ENCODE measurements at regions not wholly inside any gene's neighbourhood (a gene's known extent, or its start where the extent isn't known, plus 50 kb on each side); places are given as distances from the start of the nearest gene placed in this dataset.

DNA sequence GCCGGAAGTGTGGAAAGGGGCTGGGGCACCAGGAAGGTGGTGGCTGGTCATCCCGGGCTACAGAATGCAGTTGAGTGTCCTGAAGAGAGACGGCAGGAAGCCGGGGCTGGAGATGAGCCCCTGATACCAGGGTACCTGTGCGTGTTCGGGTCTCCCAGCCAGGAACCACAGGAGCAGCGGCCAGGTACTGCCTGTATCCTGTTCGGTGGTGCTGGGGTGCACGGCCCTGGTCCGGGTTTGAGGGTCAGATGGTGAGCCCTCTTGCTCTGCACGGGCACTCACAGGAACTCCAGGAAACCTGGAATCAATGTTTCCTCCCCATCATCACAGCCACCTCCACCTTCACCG lies 253.1 kb upstream of the B3GAT1 start:
- no peak overlapping the region for H2BK120ac ChIP-seq (replicated peaks; ENCODE audit: low read depth, low read length)
- H4K8ac ChIP-seq (ENCODE audit: extremely low read depth, insufficient read depth, low read length): peak overlapping the region; percentile 14; the same call in 1 of the 2 replicates
- H2BK15ac ChIP-seq (ENCODE audit: low read length): no peak overlapping the region
- H3K79me1 ChIP-seq (ENCODE audit: low read depth, low read length): no peaks in the 10 kb centered on the region
- H3K4me2 ChIP-seq (ENCODE audit: insufficient read depth in 1 of 2, low read depth in 2 of 2, low read length in 2 of 2): no peak overlapping the region
- H2AK5ac ChIP-seq (ENCODE audit: low read depth, low read length): no peak overlapping the region
- H3K9ac ChIP-seq (replicated peaks in 1 of 4; ENCODE audit: extremely low read depth in 1 of 4, low read depth in 3 of 4, low read length in 3 of 4): no peak overlapping the region
- H3K27ac ChIP-seq (ENCODE audit: low read depth, low read length): no peak overlapping the region
- CTCF ChIA-PET (ENCODE audit: partially characterized antibody): no interaction called here
- DNase-seq (ENCODE audit: low read depth in 1 of 2, low spot score in 2 of 2) (peak in 1 of 2 experiments; percentile 32), FAIRE-seq (no peak)
- no peak overlapping the region for H2AFZ ChIP-seq (ENCODE audit: low read length)
- H3K9me3 ChIP-seq (ENCODE audit: insufficient read depth in 2 of 2, low read depth in 1 of 2, low read length in 1 of 2): peaks cover 7 to 14% of the 10 kb centered on the region in 2 experiments; a peak in 1 of 4 replicates
- H3K23ac ChIP-seq (ENCODE audit: insufficient read length): no peak overlapping the region
- no peaks in the 10 kb centered on the region for H3K23me2 ChIP-seq (ENCODE audit: low read depth, low read length)
- H4K91ac ChIP-seq (replicated peaks; ENCODE audit: insufficient read length, low read length): no peak overlapping the region
- TF ChIP-seq NANOG (IDR thresholded peaks at IDR 0.05; ENCODE audit: insufficient read depth, low read depth, low read length, poor library complexity, severe bottlenecking): no peak
- H3K18ac ChIP-seq (ENCODE audit: extremely low read depth, low read length): no peak overlapping the region; the same call in 1 of the 2 replicates
- H4K20me1 ChIP-seq (replicated peaks in 1 of 2; ENCODE audit: control insufficient read depth in 1 of 2, insufficient read depth in 2 of 2, low read length in 2 of 2): no peaks in the 10 kb centered on the region
- no peak overlapping the region for H2BK12ac ChIP-seq (ENCODE audit: low read depth, low read length)
- no peak overlapping the region for H3K56ac ChIP-seq (replicated peaks; ENCODE audit: insufficient read length, low read depth, low read length)
- no peak overlapping the region for H3K14ac ChIP-seq (ENCODE audit: insufficient read length)
- WGBS, 2 experiments (ENCODE audit: extremely low coverage in 1 of 2, insufficient coverage in 1 of 2, insufficient read length in 1 of 2, insufficient replicate concordance in 2 of 2, low coverage in 1 of 2, low lambda C conversion rate in 2 of 2, missing lambda C conversion rate in 1 of 2): 89% methylated on average over 12 of the region's 12 CpGs; no CpG with 5 or more reads in 1 of the 2 experiments
- no peaks in the 10 kb centered on the region for H3K27me3 ChIP-seq (replicated peaks in 1 of 4; ENCODE audit: control insufficient read depth in 3 of 4, extremely low read depth in 1 of 4, insufficient read depth in 3 of 4, low read length in 3 of 4)
- H3K36me3 ChIP-seq (ENCODE audit: control insufficient read depth in 2 of 4, insufficient read depth in 4 of 4, low read length in 3 of 4): no peaks in the 10 kb centered on the region
- no peak overlapping the region for H4K5ac ChIP-seq (ENCODE audit: insufficient read length, low read depth, low read length)
- H2BK20ac ChIP-seq (ENCODE audit: low read length): no peak overlapping the region
- no peaks in the 10 kb centered on the region for H3K79me2 ChIP-seq (ENCODE audit: control insufficient read depth in 1 of 2, insufficient read depth in 2 of 2, low read length in 2 of 2)
- POLR2A ChIA-PET (ENCODE audit: partially characterized antibody): no interaction called here
- H3K4ac ChIP-seq (replicated peaks; ENCODE audit: insufficient read length, low read depth, low read length): no peak overlapping the region
- H3K4me1 ChIP-seq (replicated peaks in 1 of 4; ENCODE audit: control insufficient read depth in 3 of 4, insufficient read depth in 4 of 4, low read length in 3 of 4): peaks cover 0 to 3% (median 0%) of the 10 kb centered on the region in 4 experiments; a peak in 2 of 7 replicates
- no peak overlapping the region for H3K4me3 ChIP-seq (ENCODE audit: extremely low read depth in 1 of 4, insufficient read depth in 2 of 4, low read depth in 3 of 4, low read length in 4 of 4)
- H2BK5ac ChIP-seq (ENCODE audit: low read depth, low read length): no peak overlapping the region
